GM12864 (cell line): ENCODE measurements at regions not wholly inside any gene's neighbourhood (a gene's known extent, or its start where the extent isn't known, plus 50 kb on each side); places are given as distances from the start of the nearest gene placed in this dataset.

Source experiments
- DNase-seq: peaks from one replicate; pipeline ENCODE4 v3.0.0-alpha.2; 2011; ENCODE audit warnings: low read depth
- H3K4me3 ChIP-seq: 2 replicates; pipeline ENCODE4 v1.5.1; 2011; ENCODE audit warnings: mild to moderate bottlenecking, low read depth, low read length, control low read depth
- CTCF ChIP-seq: IDR thresholded peaks from 2 replicates; pipeline ENCODE4 v1.5.1; 2011; ENCODE audit warnings: low read depth, mild to moderate bottlenecking, moderate library complexity, low read length, control low read depth, inconsistent platforms; ENCODE audit errors: missing control alignments

GRCh38 chr5:112648264-112648663, 89.4 kb upstream of the APC start:
- no peak for TF ChIP-seq CTCF
- DNase-seq, result no peak
- no peak overlapping the region for H3K4me3 ChIP-seq

DNA sequence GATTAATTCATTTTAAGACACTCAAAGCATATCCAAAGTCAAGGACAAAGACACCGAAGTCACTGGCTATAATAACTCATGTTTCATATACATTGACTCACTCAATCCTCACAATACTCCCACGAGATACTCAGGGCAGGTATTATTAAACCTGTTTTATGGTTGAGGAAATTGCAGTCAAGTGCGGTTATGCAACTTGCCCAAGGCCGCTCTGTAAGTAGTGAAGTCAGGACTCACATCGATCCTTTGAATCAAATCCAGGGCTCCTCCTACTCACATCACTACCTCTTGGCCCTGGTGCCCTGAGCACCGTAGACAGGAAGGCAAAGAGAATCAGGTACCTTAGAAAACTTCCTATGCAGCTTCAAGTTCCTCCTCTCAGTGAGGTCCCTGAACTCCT, 87.8 kb upstream of the APC start:
- no peak overlapping the region for H3K4me3 ChIP-seq
- TF ChIP-seq CTCF, result no peak
- DNase-seq, result no peak

DNA sequence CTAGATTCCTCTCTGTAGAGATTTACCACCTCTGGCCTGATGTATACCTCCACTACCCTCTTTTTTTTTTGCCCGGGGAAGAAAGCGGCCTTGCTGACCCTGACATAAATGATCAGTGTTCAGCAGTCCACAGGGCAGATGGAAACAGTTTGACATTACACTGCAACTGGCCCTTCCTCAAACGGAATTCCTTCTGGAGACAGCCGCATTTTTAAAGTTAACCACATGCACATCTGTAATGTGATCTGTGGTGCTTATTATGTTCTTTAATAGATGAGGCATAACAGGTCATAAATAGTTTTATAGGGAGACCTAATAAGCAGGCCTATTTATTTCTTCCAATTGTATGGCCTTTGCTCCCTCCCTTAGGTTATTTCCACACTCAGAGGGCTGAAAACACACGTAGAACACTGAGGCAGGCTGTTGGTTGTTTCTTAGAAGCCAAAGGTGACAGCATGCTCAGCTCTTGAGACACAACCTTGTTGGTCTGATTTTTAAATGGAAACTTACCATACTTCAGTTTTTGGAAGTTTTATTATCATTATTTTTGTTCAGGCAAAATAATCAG, 84.0 kb upstream of the APC start:
- no peak for TF ChIP-seq CTCF
- no peak overlapping the region for H3K4me3 ChIP-seq
- DNase-seq, result no peak

DNA sequence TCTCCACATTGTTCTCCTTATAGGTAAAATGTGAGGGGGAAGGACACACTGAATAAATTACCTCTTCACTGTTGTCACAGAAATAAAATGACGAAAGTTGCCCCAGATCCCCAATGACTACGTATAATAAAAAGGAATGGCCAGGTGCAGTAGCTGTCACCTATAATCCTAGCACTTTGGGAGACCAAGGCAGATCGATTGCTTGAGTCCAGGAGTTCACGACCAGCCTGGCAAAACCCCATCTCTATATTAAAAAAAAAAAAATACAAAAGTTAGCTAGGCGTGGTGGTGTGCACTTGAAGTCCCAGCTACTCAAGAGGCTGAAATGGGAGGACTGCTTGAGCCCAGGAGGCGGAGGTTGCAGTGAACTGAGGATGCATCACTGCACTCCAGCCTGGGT, 82.2 kb upstream of the APC start:
- no peak for DNase-seq
- TF ChIP-seq CTCF, result no peak
- H3K4me3 ChIP-seq, result no peak overlapping the region

DNA sequence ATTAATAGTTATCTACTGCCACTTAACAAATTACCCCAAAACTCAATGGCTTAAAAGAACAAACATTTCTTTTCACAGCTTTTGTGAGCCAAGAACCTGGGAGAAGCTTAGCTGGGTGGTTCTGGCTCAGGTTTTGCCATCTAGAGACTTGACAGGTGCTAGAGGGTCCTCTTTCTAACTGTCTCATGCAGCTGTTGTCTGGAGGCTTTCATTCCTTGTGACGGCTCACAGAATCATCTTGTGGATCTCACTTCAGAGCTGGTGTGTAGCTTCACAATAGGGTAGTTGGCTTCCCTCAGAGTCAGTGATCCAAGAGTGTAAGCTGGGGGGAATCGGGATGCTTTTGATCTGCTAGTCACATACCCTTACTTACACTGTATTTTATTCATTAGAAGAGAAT, 81.2 kb upstream of the APC start:
- H3K4me3 ChIP-seq, result no peak overlapping the region
- TF ChIP-seq CTCF, result no peak
- no peak for DNase-seq

- no peak for TF ChIP-seq CTCF
- DNase-seq, result no peak
- H3K4me3 ChIP-seq, result no peak overlapping the region
Measured at GRCh38 chr5:112657804-112658203, 79.9 kb upstream of the APC start.

- TF ChIP-seq CTCF, result no peak
- no peak overlapping the region for H3K4me3 ChIP-seq
- DNase-seq, result no peak
Measured at GRCh38 chr5:112660359-112660758, 77.3 kb upstream of the APC start.
